Endodermal cell (in vitro differentiated cells): ENCODE measurements at regions not wholly inside any gene's neighbourhood (a gene's known extent, or its start where the extent isn't known, plus 50 kb on each side); places are given as distances from the start of the nearest gene placed in this dataset.
"Not testable (repeated sequence)": the region's sequence is repeated elsewhere in the genome, so short reads cannot be mapped to it uniquely, and the experiment has no call there.

ENCODE experiments used
- DNase-seq: peaks from one replicate; pipeline ENCODE4 v3.0.0-alpha.2; 2017
- H3K27ac ChIP-seq: 2 replicates; pipeline ENCODE4 v1.5.1; 2013; ENCODE audit warnings: mild to moderate bottlenecking, low read depth, low read length, moderate library complexity
- H3K27me3 ChIP-seq: 2 replicates; pipeline ENCODE4 v1.6.1; 2013; ENCODE audit warnings: mild to moderate bottlenecking, low read length, moderate library complexity; ENCODE audit not compliant: insufficient read depth, control insufficient read depth, poor library complexity, severe bottlenecking
- H3K36me3 ChIP-seq: 2 replicates; pipeline ENCODE4 v1.7.0; 2013; ENCODE audit warnings: mild to moderate bottlenecking, low read length, moderate library complexity; ENCODE audit not compliant: control insufficient read depth, insufficient read depth
- H3K4me1 ChIP-seq: one replicate; pipeline ENCODE4 v1.7.0; 2013; ENCODE audit warnings: low read length; ENCODE audit not compliant: control insufficient read depth, insufficient read depth
- H3K4me3 ChIP-seq: 2 replicates; pipeline ENCODE4 v1.5.1; 2013; ENCODE audit warnings: mild to moderate bottlenecking, low read length, moderate library complexity
- H3K9ac ChIP-seq: 2 replicates; pipeline ENCODE4 v1.6.1; 2013; ENCODE audit warnings: mild to moderate bottlenecking, low read length, moderate library complexity; ENCODE audit not compliant: poor library complexity, severe bottlenecking; ENCODE audit errors: extremely low read depth
- H3K9me3 ChIP-seq: 2 replicates; pipeline ENCODE4 v1.6.1; 2013; ENCODE audit warnings: mild to moderate bottlenecking, low read length, moderate library complexity; ENCODE audit not compliant: control insufficient read depth
- H3K27ac Mint-ChIP-seq: 2 replicates; pipeline ENCODE4 v1.8.0; 2020; ENCODE audit warnings: mixed read lengths
- H3K27me3 Mint-ChIP-seq: 2 replicates; pipeline ENCODE4 v1.8.0; 2021; ENCODE audit warnings: mild to moderate bottlenecking, mixed read lengths; ENCODE audit not compliant: insufficient read depth
- H3K36me3 Mint-ChIP-seq: 2 replicates; pipeline ENCODE4 v1.8.0; 2020; ENCODE audit warnings: low read depth, mixed read lengths
- H3K4me1 Mint-ChIP-seq: 2 replicates; pipeline ENCODE4 v1.8.0; 2020; ENCODE audit warnings: mixed read lengths
- H3K4me3 Mint-ChIP-seq: 2 replicates; pipeline ENCODE4 v1.8.0; 2020; ENCODE audit warnings: mild to moderate bottlenecking, moderate library complexity, mixed read lengths
- H3K9me3 Mint-ChIP-seq: 2 replicates; pipeline ENCODE4 v1.8.0; 2020; ENCODE audit warnings: mild to moderate bottlenecking, mixed read lengths
- WGBS, 2 experiments: methylation state at CpG; one replicate each; pipeline versions ENCODE4 v1.1.5 to v1.1.7; 2013; ENCODE audit warnings: missing lambda C conversion rate in 2 of 2, mixed read lengths in 1 of 2; ENCODE audit not compliant: insufficient coverage in 1 of 2, insufficient read length in 1 of 2; 5-methylcytosine and 5-hydroxymethylcytosine counted together
- TF ChIP-seq, protein P1 (sequence below): fragments of 200-600 bp; sonication (generic); conservative IDR thresholded peaks from 2 replicates; pipeline ENCODE4 v1.5.0; 2021; ENCODE audit warnings: antibody characterized with exemption, mild to moderate bottlenecking

GRCh38 chr2:142796588-142796987 lies 80.9 kb upstream of the KYNU start:
- Histone ChIP-seq H3K4me3 (no peak overlapping the region), H3K9me3 (no peaks in the 10 kb centered on the region), H3K27ac (no peak overlapping the region), H3K4me1 (no peaks in the 10 kb centered on the region), H3K9ac (no peak overlapping the region), H3K36me3 (no peaks in the 10 kb centered on the region), H3K27me3 (no peaks in the 10 kb centered on the region)
- TF ChIP-seq, protein P1, sequence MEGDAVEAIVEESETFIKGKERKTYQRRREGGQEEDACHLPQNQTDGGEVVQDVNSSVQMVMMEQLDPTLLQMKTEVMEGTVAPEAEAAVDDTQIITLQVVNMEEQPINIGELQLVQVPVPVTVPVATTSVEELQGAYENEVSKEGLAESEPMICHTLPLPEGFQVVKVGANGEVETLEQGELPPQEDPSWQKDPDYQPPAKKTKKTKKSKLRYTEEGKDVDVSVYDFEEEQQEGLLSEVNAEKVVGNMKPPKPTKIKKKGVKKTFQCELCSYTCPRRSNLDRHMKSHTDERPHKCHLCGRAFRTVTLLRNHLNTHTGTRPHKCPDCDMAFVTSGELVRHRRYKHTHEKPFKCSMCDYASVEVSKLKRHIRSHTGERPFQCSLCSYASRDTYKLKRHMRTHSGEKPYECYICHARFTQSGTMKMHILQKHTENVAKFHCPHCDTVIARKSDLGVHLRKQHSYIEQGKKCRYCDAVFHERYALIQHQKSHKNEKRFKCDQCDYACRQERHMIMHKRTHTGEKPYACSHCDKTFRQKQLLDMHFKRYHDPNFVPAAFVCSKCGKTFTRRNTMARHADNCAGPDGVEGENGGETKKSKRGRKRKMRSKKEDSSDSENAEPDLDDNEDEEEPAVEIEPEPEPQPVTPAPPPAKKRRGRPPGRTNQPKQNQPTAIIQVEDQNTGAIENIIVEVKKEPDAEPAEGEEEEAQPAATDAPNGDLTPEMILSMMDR = no peak
- no peaks in the 10 kb centered on the region for H3K36me3 Mint-ChIP-seq
- no peak for DNase-seq
- no peaks in the 10 kb centered on the region for H3K4me1 Mint-ChIP-seq
- no peak overlapping the region for H3K4me3 Mint-ChIP-seq
- H3K27ac Mint-ChIP-seq = no peak overlapping the region
- no peaks in the 10 kb centered on the region for H3K9me3 Mint-ChIP-seq
- H3K27me3 Mint-ChIP-seq = no peaks in the 10 kb centered on the region
- 100% methylated on average over 1 of the region's 1 CpG for WGBS, 2 experiments

DNA sequence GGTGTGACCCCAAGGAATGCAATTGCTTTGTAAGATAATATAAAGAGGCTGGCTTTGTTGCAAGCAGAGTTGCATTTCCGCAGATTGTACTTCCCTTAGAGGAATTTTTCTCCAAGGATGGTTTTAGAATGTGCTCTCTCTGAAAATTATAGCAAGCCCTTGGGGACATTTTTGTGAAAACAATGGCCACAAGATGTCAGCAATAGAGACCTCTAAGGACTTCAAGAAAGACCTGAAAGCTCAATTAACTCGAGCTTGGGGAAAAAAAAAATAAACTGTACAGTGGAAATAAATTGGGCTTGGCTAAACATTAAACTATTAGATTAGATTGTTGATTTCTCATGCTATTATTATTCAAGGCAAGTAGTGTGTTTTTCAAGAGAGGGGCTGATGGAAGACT lies 81.3 kb upstream of the KYNU start:
- Mint-ChIP-seq H3K27me3 (no peaks in the 10 kb centered on the region), H3K4me3 (no peak overlapping the region), H3K27ac (no peak overlapping the region), H3K9me3 (no peaks in the 10 kb centered on the region), H3K4me1 (no peaks in the 10 kb centered on the region), H3K36me3 (no peaks in the 10 kb centered on the region)
- WGBS, 2 experiments = 77 to 85% methylated on average over 2 of the region's 2 CpGs
- TF ChIP-seq, protein P1 = no peak
- Histone ChIP-seq H3K9ac (no peak overlapping the region), H3K9me3 (no peaks in the 10 kb centered on the region), H3K27ac (no peak overlapping the region), H3K4me1 (no peaks in the 10 kb centered on the region), H3K27me3 (no peaks in the 10 kb centered on the region), H3K36me3 (no peaks in the 10 kb centered on the region), H3K4me3 (no peak overlapping the region)
- no peak for DNase-seq

DNA sequence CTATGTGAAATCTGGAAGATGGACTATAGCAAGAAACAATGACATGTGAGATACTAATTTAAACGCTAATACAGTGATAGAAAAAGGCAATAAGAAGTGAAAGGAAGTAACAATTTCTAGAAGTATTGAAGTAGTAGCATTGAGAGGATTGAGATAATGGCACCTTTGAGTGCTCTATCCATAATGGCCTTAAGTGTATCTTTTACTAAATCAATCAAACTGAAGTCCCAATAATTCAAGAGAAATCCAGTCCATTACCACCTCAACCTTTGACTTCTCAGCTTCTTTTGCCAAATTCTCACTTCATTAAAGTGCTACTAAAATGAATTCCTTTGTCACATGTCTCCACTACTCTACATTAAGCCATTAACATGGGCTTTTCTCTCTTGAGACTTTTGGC lies 82.6 kb upstream of the KYNU start:
- Histone ChIP-seq H3K27ac (no peak overlapping the region), H3K36me3 (no peaks in the 10 kb centered on the region), H3K4me1 (no peaks in the 10 kb centered on the region), H3K4me3 (no peak overlapping the region), H3K9me3 (no peaks in the 10 kb centered on the region), H3K9ac (no peak overlapping the region), H3K27me3 (no peaks in the 10 kb centered on the region)
- Mint-ChIP-seq H3K4me3 (no peak overlapping the region), H3K4me1 (no peaks in the 10 kb centered on the region), H3K9me3 (no peaks in the 10 kb centered on the region), H3K27ac (no peak overlapping the region), H3K27me3 (no peaks in the 10 kb centered on the region), H3K36me3 (no peaks in the 10 kb centered on the region)
- DNase-seq = no peak
- TF ChIP-seq, protein P1 = no peak
- 92 to 96% methylated on average over 1 of the region's 1 CpG for WGBS, 2 experiments

- H3K27me3 Mint-ChIP-seq, H3K9me3 ChIP-seq, H3K4me1 ChIP-seq, H3K27ac Mint-ChIP-seq, H3K27ac ChIP-seq, H3K36me3 Mint-ChIP-seq, H3K9me3 Mint-ChIP-seq, H3K9ac ChIP-seq, H3K4me1 Mint-ChIP-seq, H3K27me3 ChIP-seq, H3K4me3 ChIP-seq, DNase-seq, H3K36me3 ChIP-seq, H3K4me3 Mint-ChIP-seq: not testable (repeated sequence)
- 88% methylated on average over 3 of the region's 3 CpGs; no CpG with 5 or more reads in 1 of the 2 experiments for WGBS, 2 experiments
Measured at GRCh38 chr2:142792328-142792727, 85.1 kb upstream of the KYNU start.
